ENCODE measurements at regions not wholly inside any gene's neighbourhood (a gene's known extent, or its start where the extent isn't known, plus 50 kb on each side); places are given as distances from the start of the nearest gene placed in this dataset.

GRCh38 chr12:31796270-31796951, 67.6 kb upstream of the AMN1 start:
- no peak for TF ChIP-seq CTCF (conservative IDR thresholded peaks at IDR 0.05 in 1 of 2, IDR thresholded peaks at IDR 0.05 in 1 of 2; ENCODE audit: extremely low read depth in 1 of 2, insufficient read depth in 1 of 2, low read depth in 1 of 2, low read length in 2 of 2)
- TF ChIP-seq EZH2 (IDR thresholded peaks at IDR 0.05; ENCODE audit: borderline replicate concordance, low read length) = no peak

Measured in mammary epithelial cell (primary cell).